Stomach (tissue), 4 donors: ENCODE measurements at regions not wholly inside any gene's neighbourhood (a gene's known extent, or its start where the extent isn't known, plus 50 kb on each side); places are given as distances from the start of the nearest gene placed in this dataset.

Source experiments
- CTCF ChIP-seq, 7 experiments: fragments of 450-650 bp in 4 of 7; fragments of 200-600 bp in 3 of 7; sonication (generic) in 3 of 7; IDR thresholded peaks; one replicate each; pipeline ENCODE4 v1.5.1; 2016 to 2019; ENCODE audit warnings: antibody characterized with exemption in 7 of 7, control low read depth in 2 of 7, mild to moderate bottlenecking in 1 of 7
- POLR2AphosphoS5 ChIP-seq, 3 donors: sonication (generic); formaldehyde crosslinking; IDR thresholded peaks; one replicate each; pipeline ENCODE4 v1.6.1; 2016; ENCODE audit warnings: antibody characterized with exemption in 3 of 3

- TF ChIP-seq POLR2AphosphoS5 (IDR thresholded peaks at IDR 0.05) (no peak), CTCF (IDR thresholded peaks at IDR 0.05) (no peak)
These were observed 51.2 kb upstream of the RPS23 start for GRCh38 chr5:82329393-82329792.
